ENCODE measurements at regions not wholly inside any gene's neighbourhood (a gene's known extent, or its start where the extent isn't known, plus 50 kb on each side); places are given as distances from the start of the nearest gene placed in this dataset.

DNA sequence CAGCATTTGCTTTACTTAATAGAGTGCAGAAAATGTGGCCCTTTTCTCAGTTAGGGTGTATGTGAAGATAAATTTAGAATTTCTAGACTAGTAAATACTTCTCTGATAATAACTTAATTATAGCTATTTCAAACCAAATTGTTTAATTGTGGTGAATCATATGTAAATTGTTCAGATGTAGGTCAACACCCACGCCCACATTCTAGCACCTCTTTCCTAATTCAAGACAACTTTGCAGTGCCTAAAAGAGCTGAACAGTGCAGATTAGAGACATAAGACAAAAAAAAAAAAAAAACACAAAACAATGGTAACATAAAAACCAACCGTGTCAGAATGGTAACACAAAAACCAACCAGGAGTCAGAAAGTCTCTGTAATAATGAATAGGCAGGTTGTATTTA lies 758.3 kb downstream of the USP25 start:
- DNase-seq (ENCODE audit: low read depth) = no peak

DNA sequence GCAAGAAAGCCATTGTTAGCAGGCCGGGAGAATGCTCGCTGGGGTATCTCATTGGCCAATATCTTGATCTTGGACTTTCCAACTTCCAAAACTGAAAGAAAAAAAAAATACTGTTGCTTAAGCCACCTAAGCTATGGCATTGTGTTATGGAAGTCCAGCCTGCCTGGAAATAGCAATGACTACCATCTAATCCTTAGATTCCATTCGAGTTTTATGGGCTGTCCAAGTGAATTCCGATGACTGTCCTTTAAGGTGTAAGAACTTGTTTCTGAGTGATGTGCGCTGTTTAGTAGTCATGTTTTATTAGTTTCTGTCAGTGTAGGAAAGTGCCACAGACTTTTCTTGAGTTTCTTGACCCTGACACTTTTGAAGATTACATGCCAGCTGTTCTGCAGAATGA lies 762.6 kb downstream of the USP25 start:
- no peak for DNase-seq (ENCODE audit: low read depth)

- DNase-seq (ENCODE audit: low read depth) = no peak
These were observed 763.1 kb downstream of the USP25 start for GRCh38 chr21:16492892-16493291.

DNA sequence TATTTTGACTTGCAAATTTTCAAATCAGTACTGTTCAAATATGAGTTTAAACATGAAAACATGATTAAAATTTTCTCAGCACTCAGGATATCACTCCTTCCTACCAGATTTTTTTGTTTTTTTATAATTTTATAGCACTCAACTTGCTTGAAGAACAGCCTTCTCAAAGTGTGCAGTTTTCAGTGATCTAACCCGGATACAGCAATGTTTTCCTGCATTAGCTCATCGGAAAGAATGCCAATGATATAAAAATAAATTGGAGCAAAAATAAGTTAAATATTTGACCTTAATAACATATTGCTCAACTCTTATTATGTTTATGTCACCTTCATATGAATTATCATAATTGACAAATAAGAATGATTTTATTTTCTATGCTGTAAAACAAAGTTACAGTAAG lies 766.8 kb downstream of the USP25 start:
- DNase-seq (ENCODE audit: low read depth) = no peak

GRCh38 chr21:16500271-16500670 lies 770.5 kb downstream of the USP25 start:
- DNase-seq (ENCODE audit: low read depth) = no peak

- DNase-seq (ENCODE audit: low read depth) = no peak
These were observed 772.5 kb downstream of the USP25 start for GRCh38 chr21:16502273-16502672.

DNA sequence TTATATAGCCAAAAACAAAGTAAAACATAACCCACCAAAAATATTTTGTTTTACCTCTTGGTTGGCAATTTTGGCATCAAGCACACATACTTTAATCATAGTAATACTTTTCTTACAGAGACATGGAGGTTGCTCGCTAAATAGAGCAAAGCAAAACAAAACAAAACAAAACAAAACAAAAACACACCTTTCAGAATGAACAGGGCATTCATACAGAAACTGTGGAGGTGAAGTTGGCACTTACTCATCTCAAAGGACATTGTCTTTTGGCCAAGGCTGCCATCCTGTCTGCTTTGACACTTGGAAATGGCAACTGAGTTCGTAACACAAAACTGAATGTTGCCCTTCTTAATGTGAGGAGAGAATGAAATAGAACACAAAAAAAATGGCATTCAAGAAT lies 773.1 kb downstream of the USP25 start:
- DNase-seq (ENCODE audit: low read depth) = no peak

- DNase-seq (ENCODE audit: low read depth) = no peak
These were observed 774.5 kb downstream of the USP25 start for GRCh38 chr21:16504281-16504680.

- DNase-seq (ENCODE audit: low read depth) = no peak
These were observed 775.0 kb downstream of the USP25 start for GRCh38 chr21:16504766-16505165.

- DNase-seq (ENCODE audit: low read depth) = peak; percentile 41
These were observed 779.7 kb downstream of the USP25 start for GRCh38 chr21:16509476-16509875.

- no peak for DNase-seq (ENCODE audit: low read depth)
These were observed 784.5 kb downstream of the USP25 start for GRCh38 chr21:16514316-16514715.

DNA sequence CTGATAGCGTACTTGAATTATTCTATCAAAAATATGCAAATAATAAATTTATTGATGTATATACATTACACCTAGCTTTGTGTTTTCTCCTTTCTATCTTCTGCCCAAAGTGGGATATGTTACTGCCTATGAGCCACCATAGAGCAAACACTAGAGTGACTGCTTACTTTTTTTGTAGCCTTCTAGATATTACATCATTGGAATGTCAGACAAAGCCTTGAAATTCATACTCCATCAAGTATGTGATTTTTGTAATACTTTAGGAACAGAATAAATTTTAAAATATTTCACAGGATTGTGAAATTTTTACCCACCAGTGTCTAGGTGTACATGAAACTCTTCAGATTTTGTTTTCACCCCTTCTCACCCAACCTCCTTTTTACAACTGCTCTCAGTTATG lies 787.6 kb downstream of the USP25 start:
- DNase-seq (ENCODE audit: low read depth) = no peak

- DNase-seq (ENCODE audit: low read depth) = no peak
These were observed 789.3 kb downstream of the USP25 start for GRCh38 chr21:16519036-16519435.

- DNase-seq (ENCODE audit: low read depth) = no peak
These were observed 789.9 kb downstream of the USP25 start for GRCh38 chr21:16519644-16520043.

GRCh38 chr21:16522548-16522947 lies 792.8 kb downstream of the USP25 start:
- DNase-seq (ENCODE audit: low read depth) = peak; percentile 33

GRCh38 chr21:16530656-16531055 lies 800.9 kb downstream of the USP25 start:
- DNase-seq (ENCODE audit: low read depth) = no peak

DNA sequence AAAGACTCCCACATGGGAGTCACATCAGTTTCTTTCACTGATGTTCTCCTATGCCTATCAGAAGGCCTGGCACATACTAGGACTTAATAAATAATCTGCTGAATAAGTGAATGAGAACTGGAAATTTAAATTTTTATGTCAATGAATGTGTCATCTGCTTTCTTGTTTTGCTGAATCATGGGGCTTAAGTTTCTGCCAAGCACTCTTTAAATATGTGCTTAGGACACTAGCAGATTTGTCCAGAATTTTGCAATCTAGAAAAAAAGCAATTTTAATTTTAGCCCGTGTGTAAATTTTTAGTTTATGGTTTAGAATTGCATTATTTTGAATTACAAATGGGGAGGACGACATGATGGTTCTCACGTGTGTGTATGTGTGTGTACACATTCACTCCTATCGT lies 803.1 kb downstream of the USP25 start:
- peak; percentile 56 for DNase-seq (ENCODE audit: low read depth)

DNA sequence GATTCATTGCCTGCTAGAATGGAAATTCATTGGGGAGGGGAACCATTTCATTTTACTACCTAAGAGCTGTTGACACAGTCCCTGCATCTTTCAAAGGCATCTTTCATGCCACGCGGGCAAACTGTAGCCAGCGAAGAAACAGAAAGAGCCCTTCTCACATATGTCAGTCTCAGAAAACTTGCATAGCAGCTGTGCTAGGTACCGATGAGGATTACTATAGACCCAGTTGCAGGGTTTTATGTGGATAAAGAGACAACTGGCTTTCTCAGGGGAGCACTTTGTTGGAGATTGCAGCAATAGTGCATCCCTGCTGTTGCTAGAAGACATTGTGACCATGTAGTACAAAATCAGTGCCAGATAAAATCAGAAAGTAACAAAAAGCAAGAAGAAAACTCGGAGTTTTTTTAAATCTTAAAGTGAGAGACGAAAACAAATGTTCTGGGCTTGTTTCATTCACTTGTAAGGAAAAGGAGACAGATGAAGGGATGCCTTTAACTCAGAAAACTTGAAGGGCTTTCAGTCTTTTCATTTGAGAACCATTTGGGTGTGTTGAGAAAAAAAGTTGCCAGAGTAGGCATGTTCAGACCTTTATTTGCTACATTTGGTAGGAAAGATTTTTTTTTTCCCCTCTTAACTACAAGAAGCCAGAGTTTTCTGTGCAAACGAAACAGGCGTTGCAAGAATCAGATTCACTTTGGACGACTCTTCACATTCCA lies 804.1 kb downstream of the USP25 start:
- no peak for DNase-seq (ENCODE audit: low read depth)

DNA sequence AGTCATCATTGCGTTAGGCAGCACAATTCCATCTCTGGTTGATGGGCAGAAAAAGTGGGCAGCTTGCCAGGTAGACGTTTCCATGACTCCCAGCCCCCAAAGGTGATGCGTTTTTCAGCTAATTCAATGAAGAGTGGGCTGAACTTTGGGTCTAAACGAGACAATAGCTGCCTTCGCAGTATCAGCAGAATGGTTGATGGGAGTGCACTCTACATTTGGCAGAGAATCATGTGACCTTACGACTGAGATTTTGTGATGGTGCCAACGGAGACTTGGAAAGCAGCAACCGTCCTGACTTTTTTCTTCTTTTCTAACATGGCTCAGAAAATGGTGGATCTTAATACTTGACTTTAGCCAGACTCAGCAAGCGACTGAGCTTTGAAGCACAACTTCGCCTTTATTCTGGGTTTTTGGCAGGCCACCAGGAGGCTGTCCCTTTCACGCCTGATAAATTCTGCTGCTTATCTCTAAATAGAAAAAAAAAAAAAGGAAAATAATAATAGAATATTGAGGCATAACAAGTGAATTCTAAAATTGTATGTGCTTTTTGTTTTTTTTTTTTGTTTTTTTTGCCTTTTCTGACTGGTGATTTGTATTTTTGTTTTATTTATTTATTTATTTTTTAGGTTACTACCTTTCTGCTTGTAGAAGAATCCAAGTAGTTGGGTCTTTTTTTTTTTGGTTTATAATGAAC lies 804.8 kb downstream of the USP25 start:
- peak; percentile 25 for DNase-seq (ENCODE audit: low read depth)

DNA sequence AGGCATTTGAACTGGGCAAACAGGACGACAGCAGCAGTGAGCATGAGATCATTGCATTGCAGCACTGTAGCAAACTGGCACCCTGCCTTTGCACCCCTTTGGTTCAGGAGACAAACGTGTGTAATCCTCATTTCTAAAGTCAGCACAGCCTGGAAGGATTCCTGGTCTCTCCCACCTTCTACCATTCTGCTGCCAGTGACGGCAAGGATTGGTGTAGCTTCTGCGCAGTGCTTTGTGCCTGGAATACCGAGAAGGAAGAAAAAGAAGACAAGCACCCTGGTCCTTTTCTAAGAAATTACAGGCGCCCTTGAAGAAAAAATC lies 805.3 kb downstream of the USP25 start:
- DNase-seq (ENCODE audit: low read depth) = peak; percentile 69

DNA sequence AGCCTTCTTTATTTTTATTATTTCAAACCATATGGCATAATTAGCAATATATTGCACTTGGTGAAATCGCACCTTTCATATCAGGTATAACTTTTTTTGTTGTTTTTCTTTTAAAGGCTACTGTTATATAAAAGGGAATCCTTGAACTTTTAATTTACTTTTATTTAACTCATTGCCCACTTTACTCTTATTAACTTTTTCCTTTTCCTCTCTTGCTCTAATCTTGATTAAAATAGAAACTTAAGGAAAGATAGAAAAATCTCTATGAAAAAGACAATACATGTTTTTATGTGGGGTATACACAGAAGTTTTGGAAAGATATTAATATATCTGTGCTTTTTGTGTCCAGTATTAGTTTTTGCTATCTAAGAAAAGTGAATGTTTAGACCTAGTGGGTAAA lies 805.8 kb downstream of the USP25 start:
- DNase-seq (ENCODE audit: low read depth) = no peak

- DNase-seq (ENCODE audit: low read depth) = no peak
These were observed 806.4 kb downstream of the USP25 start for GRCh38 chr21:16536140-16536539.

- no peak for DNase-seq (ENCODE audit: low read depth)
These were observed 807.1 kb downstream of the USP25 start for GRCh38 chr21:16536643-16537434.

Data from renal cortical epithelial cell (primary cell).